ENCODE measurements at regions not wholly inside any gene's neighbourhood (a gene's known extent, or its start where the extent isn't known, plus 50 kb on each side); places are given as distances from the start of the nearest gene placed in this dataset.

DNA sequence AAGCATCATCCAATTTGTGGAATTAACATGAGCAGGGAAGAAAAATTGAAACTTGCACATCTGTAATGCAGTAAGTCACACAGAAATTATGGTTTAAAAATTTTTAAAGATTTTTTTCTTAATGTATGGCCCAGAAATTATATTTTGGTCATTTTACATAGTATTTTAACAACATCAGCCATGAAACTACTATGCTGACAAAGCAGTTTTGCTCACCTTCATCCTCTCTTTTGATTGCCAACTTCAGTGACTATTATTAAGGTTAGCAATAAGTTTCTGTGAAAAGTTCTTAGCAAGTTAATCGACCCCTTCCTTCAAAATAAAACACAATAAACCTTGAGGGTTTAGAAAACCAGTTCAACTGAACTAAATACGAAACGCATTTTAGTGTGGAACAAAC lies 1347.0 kb downstream of the EPHA7 start:
- Histone ChIP-seq H3K4me1 (no peaks in the 10 kb centered on the region), H3K36me3 (no peaks in the 10 kb centered on the region), H3K27me3 (no peaks in the 10 kb centered on the region), H3K9me3 (no peaks in the 10 kb centered on the region), H3K27ac (no peak overlapping the region), H3K4me3 (no peak overlapping the region)
- DNase-seq (no peak), ATAC-seq (no peak)
- intact Hi-C loops (cut with DNase I), result no loop called here
- 55% methylated on average over 3 of the region's 3 CpGs for WGBS (ENCODE audit: insufficient coverage, low coverage, low lambda C conversion rate, missing lambda C conversion rate)
- TF ChIP-seq, protein P1, sequence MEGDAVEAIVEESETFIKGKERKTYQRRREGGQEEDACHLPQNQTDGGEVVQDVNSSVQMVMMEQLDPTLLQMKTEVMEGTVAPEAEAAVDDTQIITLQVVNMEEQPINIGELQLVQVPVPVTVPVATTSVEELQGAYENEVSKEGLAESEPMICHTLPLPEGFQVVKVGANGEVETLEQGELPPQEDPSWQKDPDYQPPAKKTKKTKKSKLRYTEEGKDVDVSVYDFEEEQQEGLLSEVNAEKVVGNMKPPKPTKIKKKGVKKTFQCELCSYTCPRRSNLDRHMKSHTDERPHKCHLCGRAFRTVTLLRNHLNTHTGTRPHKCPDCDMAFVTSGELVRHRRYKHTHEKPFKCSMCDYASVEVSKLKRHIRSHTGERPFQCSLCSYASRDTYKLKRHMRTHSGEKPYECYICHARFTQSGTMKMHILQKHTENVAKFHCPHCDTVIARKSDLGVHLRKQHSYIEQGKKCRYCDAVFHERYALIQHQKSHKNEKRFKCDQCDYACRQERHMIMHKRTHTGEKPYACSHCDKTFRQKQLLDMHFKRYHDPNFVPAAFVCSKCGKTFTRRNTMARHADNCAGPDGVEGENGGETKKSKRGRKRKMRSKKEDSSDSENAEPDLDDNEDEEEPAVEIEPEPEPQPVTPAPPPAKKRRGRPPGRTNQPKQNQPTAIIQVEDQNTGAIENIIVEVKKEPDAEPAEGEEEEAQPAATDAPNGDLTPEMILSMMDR (IDR thresholded peaks at IDR 0.05), result no peak
- TF ChIP-seq POLR2A (IDR thresholded peaks at IDR 0.05), result no peak

DNA sequence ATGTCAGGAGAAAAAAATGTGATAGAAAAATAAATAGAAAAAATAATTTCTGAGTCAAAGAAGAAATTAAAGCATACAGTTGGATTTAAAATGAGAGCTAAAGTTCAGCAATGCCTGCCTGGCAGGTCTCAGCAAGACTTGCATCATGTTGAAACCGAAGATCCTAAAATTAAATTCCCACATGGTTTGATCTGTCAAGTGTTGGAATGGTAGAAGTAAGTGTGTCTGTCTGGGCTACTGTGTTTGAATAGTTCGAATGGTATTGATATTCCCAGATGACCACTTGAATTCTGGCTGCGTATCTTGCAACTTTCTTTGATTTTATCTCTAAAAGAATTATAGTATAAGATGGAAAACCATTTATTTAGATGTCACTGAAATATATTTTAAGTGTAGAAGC lies 1349.6 kb downstream of the EPHA7 start:
- intact Hi-C loops (cut with DNase I), result no loop called here
- DNase-seq, result no peak
- TF ChIP-seq, protein P1 (IDR thresholded peaks at IDR 0.05), result no peak
- no peak for TF ChIP-seq POLR2A (IDR thresholded peaks at IDR 0.05)
- Histone ChIP-seq H3K27me3 (no peaks in the 10 kb centered on the region), H3K9me3 (no peaks in the 10 kb centered on the region), H3K4me1 (no peaks in the 10 kb centered on the region), H3K4me3 (no peak overlapping the region), H3K36me3 (no peaks in the 10 kb centered on the region), H3K27ac (no peak overlapping the region)
- WGBS (ENCODE audit: insufficient coverage, low coverage, low lambda C conversion rate, missing lambda C conversion rate), result 43% methylated on average over 3 of the region's 3 CpGs
- no peak for ATAC-seq

DNA sequence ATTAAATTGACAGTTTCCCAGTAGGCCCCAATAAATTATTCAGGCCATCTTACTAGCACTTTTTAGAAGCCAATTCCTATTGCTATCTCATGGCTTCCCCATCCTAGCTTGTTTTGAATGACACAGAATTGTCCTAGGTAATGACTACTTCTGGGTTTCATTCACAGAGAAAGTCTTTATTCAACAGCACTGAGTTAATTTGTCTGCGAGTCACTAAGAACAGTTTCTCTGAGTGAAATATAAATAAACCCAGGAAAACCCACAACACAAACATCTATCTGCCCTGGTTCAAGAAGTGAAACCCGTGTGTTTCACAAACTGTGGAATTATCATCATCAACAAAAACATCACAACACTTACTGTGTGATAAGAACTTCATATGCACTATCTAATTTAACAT lies 1366.8 kb downstream of the EPHA7 start:
- Histone ChIP-seq H3K27ac (no peak overlapping the region), H3K4me1 (no peaks in the 10 kb centered on the region), H3K27me3 (no peaks in the 10 kb centered on the region), H3K9me3 (no peaks in the 10 kb centered on the region), H3K4me3 (no peak overlapping the region), H3K36me3 (no peaks in the 10 kb centered on the region)
- DNase-seq, result no peak
- 47% methylated on average over 2 of the region's 2 CpGs for WGBS (ENCODE audit: insufficient coverage, low coverage, low lambda C conversion rate, missing lambda C conversion rate)
- intact Hi-C loops (cut with DNase I), result no loop called here
- TF ChIP-seq POLR2A (IDR thresholded peaks at IDR 0.05), result no peak
- TF ChIP-seq, protein P1 (IDR thresholded peaks at IDR 0.05), result no peak
- no peak for ATAC-seq

DNA sequence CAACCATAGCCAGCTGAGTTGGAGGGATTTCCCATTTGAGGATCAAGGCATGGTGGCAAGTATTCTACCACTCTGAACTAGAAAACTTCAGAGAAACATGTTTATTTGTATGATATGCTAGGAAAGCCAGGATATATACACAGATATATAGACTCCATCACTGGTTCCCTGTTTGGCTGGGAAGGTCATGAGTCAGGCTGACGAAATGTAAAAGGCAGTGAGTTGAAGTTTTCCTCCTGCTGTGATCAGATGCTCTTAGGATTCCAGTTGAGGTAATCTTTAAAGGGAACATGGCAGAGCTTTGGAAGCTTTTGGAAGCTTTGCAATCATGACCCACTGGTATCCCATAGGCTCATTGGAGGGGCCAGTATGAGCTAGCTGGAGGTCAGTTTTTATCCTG lies 1369.1 kb downstream of the EPHA7 start:
- TF ChIP-seq POLR2A (IDR thresholded peaks at IDR 0.05), result no peak
- TF ChIP-seq, protein P1 (IDR thresholded peaks at IDR 0.05), result no peak
- no peaks in the 10 kb centered on the region for H3K4me1 ChIP-seq
- ATAC-seq (no peak), DNase-seq (no peak)
- intact Hi-C loops (cut with DNase I), result no loop called here
- H3K36me3 ChIP-seq, result no peaks in the 10 kb centered on the region
- H3K4me3 ChIP-seq, result no peak overlapping the region
- no peaks in the 10 kb centered on the region for H3K9me3 ChIP-seq
- H3K27me3 ChIP-seq, result no peaks in the 10 kb centered on the region
- 33% methylated on average over 1 of the region's 1 CpG for WGBS (ENCODE audit: insufficient coverage, low coverage, low lambda C conversion rate, missing lambda C conversion rate)
- H3K27ac ChIP-seq, result no peak overlapping the region

DNA sequence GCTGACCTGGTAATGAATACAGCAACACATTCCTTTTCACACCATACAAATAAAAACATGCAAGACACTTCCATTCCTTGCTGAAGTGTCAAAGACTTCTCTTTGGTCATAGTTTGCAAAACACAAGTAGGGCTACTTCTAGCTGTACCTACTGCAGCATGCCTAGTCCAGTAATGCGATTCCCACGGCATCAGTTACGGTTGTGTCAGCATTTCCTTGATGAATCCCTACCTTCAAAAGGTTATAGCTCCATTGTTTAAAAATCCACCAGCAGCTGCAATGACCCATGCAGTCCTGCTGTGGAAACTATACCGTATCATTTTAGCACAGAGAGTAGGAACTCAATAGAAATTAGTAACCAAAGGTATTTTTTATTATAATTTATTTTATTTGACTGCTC lies 1371.5 kb downstream of the EPHA7 start:
- Histone ChIP-seq H3K36me3 (no peaks in the 10 kb centered on the region), H3K9me3 (no peaks in the 10 kb centered on the region), H3K4me1 (no peaks in the 10 kb centered on the region), H3K27me3 (no peaks in the 10 kb centered on the region), H3K27ac (no peak overlapping the region), H3K4me3 (no peak overlapping the region)
- WGBS (ENCODE audit: insufficient coverage, low coverage, low lambda C conversion rate, missing lambda C conversion rate), result 58% methylated on average over 4 of the region's 4 CpGs
- TF ChIP-seq, protein P1 (IDR thresholded peaks at IDR 0.05), result no peak
- no peak for TF ChIP-seq POLR2A (IDR thresholded peaks at IDR 0.05)
- ATAC-seq (no peak), DNase-seq (no peak)
- intact Hi-C loops (cut with DNase I), result no loop called here
